K562 (cell line): ENCODE measurements at regions not wholly inside any gene's neighbourhood (a gene's known extent, or its start where the extent isn't known, plus 50 kb on each side); places are given as distances from the start of the nearest gene placed in this dataset.

Experiments used
- CBFA2T2 ChIP-seq: fragments of 450-650 bp; conservative IDR thresholded peaks from 2 replicates; pipeline ENCODE4 v1.6.1; 2017; ENCODE audit warnings: mild to moderate bottlenecking
- CBX5 ChIP-seq: IDR thresholded peaks from 2 replicates; pipeline ENCODE4 v1.6.1; 2014; ENCODE audit warnings: low read depth, borderline replicate concordance
- HSF4 ChIP-seq: fragments of 250-450 bp; sonication (Bioruptor Pico); IDR thresholded peaks from 2 replicates; pipeline ENCODE4 v2.1.2; 2022; ENCODE audit warnings: mild to moderate bottlenecking, moderate library complexity, borderline replicate concordance
- JUN ChIP-seq, 2 experiments: sonication (generic) in 1 of 2; formaldehyde crosslinking in 1 of 2; IDR thresholded peaks; 2 replicates each; pipeline versions ENCODE4 v1.6.1 to v1.8.0; 2012 to 2022; ENCODE audit warnings: borderline replicate concordance in 2 of 2, mild to moderate bottlenecking in 2 of 2, improper control_type of control experiment in 1 of 2, low read depth in 1 of 2, low read length in 1 of 2, missing genetic modification reagents in 1 of 2
- KLF16 ChIP-seq: IDR thresholded peaks from 2 replicates; pipeline ENCODE4 v1.6.1; 2016; ENCODE audit warnings: antibody characterized with exemption
- MAFF ChIP-seq: IDR thresholded peaks from 2 replicates; pipeline ENCODE4 v1.6.1; 2012; ENCODE audit warnings: low read length, improper control_type of control experiment
- MAFK ChIP-seq: IDR thresholded peaks from 2 replicates; pipeline ENCODE4 v1.6.1; 2011; ENCODE audit warnings: low read length, improper control_type of control experiment
- NFIC ChIP-seq: fragments of 450-650 bp; IDR thresholded peaks from 2 replicates; pipeline ENCODE4 v1.6.1; 2017; ENCODE audit warnings: mild to moderate bottlenecking, inconsistent platforms
- NR2C2 ChIP-seq, 2 experiments: fragments of 200-800 bp in 1 of 2; sonication (Bioruptor generic) in 1 of 2; sonication (generic) in 1 of 2; formaldehyde crosslinking in 1 of 2; IDR thresholded peaks; 2 replicates each; pipeline versions ENCODE4 v1.6.1 to v1.8.0; 2016 to 2022; ENCODE audit warnings: mild to moderate bottlenecking in 1 of 2, missing compliant biosample characterization in 1 of 2, missing genetic modification characterization in 1 of 2, missing genetic modification reagents in 1 of 2
- PML ChIP-seq: IDR thresholded peaks from 2 replicates; pipeline ENCODE4 v1.6.1; 2012; ENCODE audit warnings: low read length, inconsistent platforms
- RBM17 ChIP-seq: fragments of 200-400 bp; formaldehyde crosslinking; IDR thresholded peaks from 2 replicates; pipeline ENCODE4 v1.6.1; 2017; ENCODE audit warnings: low read depth, mild to moderate bottlenecking, low read length, borderline replicate concordance
- ZKSCAN1 ChIP-seq: fragments of 150-350 bp; IDR thresholded peaks from 2 replicates; pipeline ENCODE4 v1.6.1; 2016; ENCODE audit warnings: low read depth, low read length
- ZNF408 ChIP-seq: fragments of 250-450 bp; sonication (Bioruptor Pico); IDR thresholded peaks from 2 replicates; pipeline ENCODE4 v1.4.0; 2020; ENCODE audit warnings: low read depth, mild to moderate bottlenecking, moderate library complexity
- ZNF41 ChIP-seq: fragments of 250-450 bp; sonication (Bioruptor Pico); conservative IDR thresholded peaks from 2 replicates; pipeline ENCODE4 v1.4.0; 2020; ENCODE audit warnings: mild to moderate bottlenecking
- ZNF766 ChIP-seq: fragments of 200-800 bp; sonication (Bioruptor generic); conservative IDR thresholded peaks from 2 replicates; pipeline ENCODE4 v1.6.1; 2016; ENCODE audit warnings: missing genetic modification characterization, missing compliant biosample characterization
- TF ChIP-seq, protein P1 (sequence below): sonication (generic); IDR thresholded peaks from 2 replicates; pipeline ENCODE4 v1.6.1; 2016
- TF ChIP-seq, protein P2 (sequence below): fragments of 450-650 bp; IDR thresholded peaks from 2 replicates; pipeline ENCODE4 v1.6.1; 2016; ENCODE audit warnings: mild to moderate bottlenecking
- TF ChIP-seq, protein P3 (sequence below): sonication (generic); formaldehyde crosslinking; IDR thresholded peaks from 2 replicates; pipeline ENCODE4 v1.8.1; 2023; ENCODE audit warnings: mild to moderate bottlenecking, missing genetic modification reagents
- TF ChIP-seq, protein P4 (sequence below): fragments of 250-450 bp; sonication (Bioruptor Pico); IDR thresholded peaks from 2 replicates; pipeline ENCODE4 v1.9.0; 2021; ENCODE audit warnings: mild to moderate bottlenecking
- TF ChIP-seq, protein P5 (sequence below): fragments of 450-650 bp; IDR thresholded peaks from 2 replicates; pipeline ENCODE4 v1.6.1; 2016; ENCODE audit warnings: antibody characterized with exemption
- TF ChIP-seq, protein P6 (sequence below): fragments of 250-450 bp; sonication (Bioruptor Pico); IDR thresholded peaks from 2 replicates; pipeline ENCODE4 v1.4.0; 2020; ENCODE audit warnings: mild to moderate bottlenecking, moderate library complexity, borderline replicate concordance

DNA sequence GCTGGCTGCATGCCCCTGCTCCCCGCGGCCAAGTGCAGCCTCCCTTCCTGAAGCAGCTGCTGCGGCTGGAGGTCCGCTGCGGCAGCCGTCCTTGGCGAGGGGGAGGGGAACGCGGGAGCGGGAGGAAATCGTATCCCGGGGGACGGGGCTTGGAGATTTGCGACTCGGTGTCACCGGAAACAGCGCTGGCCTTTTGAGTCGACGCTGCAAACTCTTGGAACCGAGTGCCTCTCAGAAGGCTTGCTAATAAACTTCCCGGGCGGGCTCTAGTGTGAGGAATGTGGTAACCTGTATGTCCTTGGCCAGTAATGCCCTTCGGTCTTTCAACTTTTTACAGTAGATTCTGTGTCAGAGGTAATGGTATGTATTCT lies 82.7 kb downstream of the PTPDC1 start (continued):
- TF ChIP-seq, protein P1, sequence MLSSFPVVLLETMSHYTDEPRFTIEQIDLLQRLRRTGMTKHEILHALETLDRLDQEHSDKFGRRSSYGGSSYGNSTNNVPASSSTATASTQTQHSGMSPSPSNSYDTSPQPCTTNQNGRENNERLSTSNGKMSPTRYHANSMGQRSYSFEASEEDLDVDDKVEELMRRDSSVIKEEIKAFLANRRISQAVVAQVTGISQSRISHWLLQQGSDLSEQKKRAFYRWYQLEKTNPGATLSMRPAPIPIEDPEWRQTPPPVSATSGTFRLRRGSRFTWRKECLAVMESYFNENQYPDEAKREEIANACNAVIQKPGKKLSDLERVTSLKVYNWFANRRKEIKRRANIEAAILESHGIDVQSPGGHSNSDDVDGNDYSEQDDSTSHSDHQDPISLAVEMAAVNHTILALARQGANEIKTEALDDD, result 0 out of 2 replicates have a peak, but pooled peaks have one; percentile 7
- no peak; the same call in 1 of the 2 replicates for TF ChIP-seq ZNF766 (CRISPR knock-in tag)
- TF ChIP-seq, protein P2, sequence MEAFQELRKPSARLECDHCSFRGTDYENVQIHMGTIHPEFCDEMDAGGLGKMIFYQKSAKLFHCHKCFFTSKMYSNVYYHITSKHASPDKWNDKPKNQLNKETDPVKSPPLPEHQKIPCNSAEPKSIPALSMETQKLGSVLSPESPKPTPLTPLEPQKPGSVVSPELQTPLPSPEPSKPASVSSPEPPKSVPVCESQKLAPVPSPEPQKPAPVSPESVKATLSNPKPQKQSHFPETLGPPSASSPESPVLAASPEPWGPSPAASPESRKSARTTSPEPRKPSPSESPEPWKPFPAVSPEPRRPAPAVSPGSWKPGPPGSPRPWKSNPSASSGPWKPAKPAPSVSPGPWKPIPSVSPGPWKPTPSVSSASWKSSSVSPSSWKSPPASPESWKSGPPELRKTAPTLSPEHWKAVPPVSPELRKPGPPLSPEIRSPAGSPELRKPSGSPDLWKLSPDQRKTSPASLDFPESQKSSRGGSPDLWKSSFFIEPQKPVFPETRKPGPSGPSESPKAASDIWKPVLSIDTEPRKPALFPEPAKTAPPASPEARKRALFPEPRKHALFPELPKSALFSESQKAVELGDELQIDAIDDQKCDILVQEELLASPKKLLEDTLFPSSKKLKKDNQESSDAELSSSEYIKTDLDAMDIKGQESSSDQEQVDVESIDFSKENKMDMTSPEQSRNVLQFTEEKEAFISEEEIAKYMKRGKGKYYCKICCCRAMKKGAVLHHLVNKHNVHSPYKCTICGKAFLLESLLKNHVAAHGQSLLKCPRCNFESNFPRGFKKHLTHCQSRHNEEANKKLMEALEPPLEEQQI, result no peak
- no peak for TF ChIP-seq MAFK
- TF ChIP-seq NR2C2 (CRISPR knock-in tag; IDR thresholded peaks at IDR 0.05), result no peak
- TF ChIP-seq NR2C2 (tag; IDR thresholded peaks at IDR 0.05), result no peak
- TF ChIP-seq JUN (IDR thresholded peaks at IDR 0.05; ENCODE audit: borderline replicate concordance, low read depth, low read length), result no peak
- TF ChIP-seq JUN (CRISPR knock-in tag; IDR thresholded peaks at IDR 0.05; ENCODE audit: borderline replicate concordance), result no peak
- TF ChIP-seq CBX5, result no peak
- TF ChIP-seq KLF16, result no peak
- TF ChIP-seq RBM17, result no peak
- TF ChIP-seq NFIC, result peak; percentile 56
- TF ChIP-seq, protein P3, sequence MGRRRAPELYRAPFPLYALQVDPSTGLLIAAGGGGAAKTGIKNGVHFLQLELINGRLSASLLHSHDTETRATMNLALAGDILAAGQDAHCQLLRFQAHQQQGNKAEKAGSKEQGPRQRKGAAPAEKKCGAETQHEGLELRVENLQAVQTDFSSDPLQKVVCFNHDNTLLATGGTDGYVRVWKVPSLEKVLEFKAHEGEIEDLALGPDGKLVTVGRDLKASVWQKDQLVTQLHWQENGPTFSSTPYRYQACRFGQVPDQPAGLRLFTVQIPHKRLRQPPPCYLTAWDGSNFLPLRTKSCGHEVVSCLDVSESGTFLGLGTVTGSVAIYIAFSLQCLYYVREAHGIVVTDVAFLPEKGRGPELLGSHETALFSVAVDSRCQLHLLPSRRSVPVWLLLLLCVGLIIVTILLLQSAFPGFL (CRISPR knock-in tag), result no peak
- no peak for TF ChIP-seq ZNF408 (CRISPR knock-in tag)
- TF ChIP-seq CBFA2T2, result no peak
- TF ChIP-seq, protein P4, sequence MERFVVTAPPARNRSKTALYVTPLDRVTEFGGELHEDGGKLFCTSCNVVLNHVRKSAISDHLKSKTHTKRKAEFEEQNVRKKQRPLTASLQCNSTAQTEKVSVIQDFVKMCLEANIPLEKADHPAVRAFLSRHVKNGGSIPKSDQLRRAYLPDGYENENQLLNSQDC (CRISPR knock-in tag), result no peak
- no peak for TF ChIP-seq ZKSCAN1
- TF ChIP-seq, protein P5, sequence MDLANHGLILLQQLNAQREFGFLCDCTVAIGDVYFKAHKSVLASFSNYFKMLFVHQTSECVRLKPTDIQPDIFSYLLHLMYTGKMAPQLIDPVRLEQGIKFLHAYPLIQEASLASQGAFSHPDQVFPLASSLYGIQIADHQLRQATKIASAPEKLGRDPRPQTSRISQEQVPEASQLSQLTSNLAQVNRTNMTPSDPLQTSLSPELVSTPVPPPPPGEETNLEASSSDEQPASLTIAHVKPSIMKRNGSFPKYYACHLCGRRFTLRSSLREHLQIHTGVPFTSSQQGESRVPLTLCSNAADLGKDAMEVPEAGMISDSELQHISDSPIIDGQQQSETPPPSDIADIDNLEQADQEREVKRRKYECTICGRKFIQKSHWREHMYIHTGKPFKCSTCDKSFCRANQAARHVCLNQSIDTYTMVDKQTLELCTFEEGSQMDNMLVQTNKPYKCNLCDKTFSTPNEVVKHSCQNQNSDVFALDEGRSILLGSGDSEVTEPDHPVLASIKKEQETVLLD, result 0 out of 2 replicates have a peak, but pooled peaks have one; percentile 36
- no peak for TF ChIP-seq MAFF
- no peak for TF ChIP-seq ZNF41 (CRISPR knock-in tag)
- no peak for TF ChIP-seq PML
- TF ChIP-seq, protein P6, sequence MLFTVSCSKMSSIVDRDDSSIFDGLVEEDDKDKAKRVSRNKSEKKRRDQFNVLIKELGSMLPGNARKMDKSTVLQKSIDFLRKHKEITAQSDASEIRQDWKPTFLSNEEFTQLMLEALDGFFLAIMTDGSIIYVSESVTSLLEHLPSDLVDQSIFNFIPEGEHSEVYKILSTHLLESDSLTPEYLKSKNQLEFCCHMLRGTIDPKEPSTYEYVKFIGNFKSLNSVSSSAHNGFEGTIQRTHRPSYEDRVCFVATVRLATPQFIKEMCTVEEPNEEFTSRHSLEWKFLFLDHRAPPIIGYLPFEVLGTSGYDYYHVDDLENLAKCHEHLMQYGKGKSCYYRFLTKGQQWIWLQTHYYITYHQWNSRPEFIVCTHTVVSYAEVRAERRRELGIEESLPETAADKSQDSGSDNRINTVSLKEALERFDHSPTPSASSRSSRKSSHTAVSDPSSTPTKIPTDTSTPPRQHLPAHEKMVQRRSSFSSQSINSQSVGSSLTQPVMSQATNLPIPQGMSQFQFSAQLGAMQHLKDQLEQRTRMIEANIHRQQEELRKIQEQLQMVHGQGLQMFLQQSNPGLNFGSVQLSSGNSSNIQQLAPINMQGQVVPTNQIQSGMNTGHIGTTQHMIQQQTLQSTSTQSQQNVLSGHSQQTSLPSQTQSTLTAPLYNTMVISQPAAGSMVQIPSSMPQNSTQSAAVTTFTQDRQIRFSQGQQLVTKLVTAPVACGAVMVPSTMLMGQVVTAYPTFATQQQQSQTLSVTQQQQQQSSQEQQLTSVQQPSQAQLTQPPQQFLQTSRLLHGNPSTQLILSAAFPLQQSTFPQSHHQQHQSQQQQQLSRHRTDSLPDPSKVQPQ (CRISPR knock-in tag), result no peak
- no peak for TF ChIP-seq HSF4 (CRISPR knock-in tag)
